Middle frontal gyrus (tissue), 1 donor: ENCODE measurements at regions not wholly inside any gene's neighbourhood (a gene's known extent, or its start where the extent isn't known, plus 50 kb on each side); places are given as distances from the start of the nearest gene placed in this dataset.
A peak's percentile ranks its signal among the peaks of the same experiment; 100 is the strongest.

Experiments
- DNase-seq: peaks from one replicate; pipeline ENCODE4 v3.0.0-alpha.2; 2015; ENCODE audit warnings: low spot score; ENCODE audit errors: extremely low spot score

GRCh38 chr13:79267560-79267959 lies 138.5 kb downstream of the RBM26 start:
- DNase-seq, result no peak

DNA sequence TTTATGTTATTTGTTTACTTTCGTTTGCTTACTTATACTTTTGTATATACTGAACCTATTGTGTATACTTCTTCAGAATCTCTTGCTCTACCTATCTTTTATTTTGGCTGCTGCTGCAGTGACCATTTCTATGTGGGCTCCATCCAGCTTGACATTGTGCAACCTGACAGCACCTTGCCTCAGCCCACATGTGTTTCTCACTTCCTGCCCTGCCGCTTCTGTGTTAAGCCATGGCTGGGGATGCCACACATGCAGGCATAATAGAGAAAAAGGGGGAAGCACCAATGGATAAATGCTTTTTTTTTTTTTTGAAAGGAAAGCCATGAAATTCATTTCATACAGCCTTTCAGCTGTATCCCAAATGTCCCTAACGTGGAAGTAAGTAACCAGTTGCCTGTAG lies 147.6 kb downstream of the RBM26 start:
- no peak for DNase-seq

DNA sequence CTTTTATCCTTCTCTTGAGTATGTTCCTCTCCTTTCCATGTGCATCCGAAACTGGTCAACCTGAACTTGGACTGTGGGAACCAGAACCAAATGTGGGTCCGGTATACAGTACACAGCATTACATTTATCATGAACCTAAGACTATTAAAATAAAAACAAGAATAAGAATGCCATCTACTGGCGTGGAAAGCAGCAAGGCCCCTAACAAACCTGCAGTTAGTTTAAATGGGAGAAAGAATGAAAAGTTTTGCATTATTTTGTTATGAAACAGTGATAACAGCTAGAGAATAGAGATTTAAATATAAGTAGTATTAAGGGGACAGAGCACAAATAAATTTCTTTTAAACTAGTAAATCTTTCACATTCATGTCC lies 159.5 kb downstream of the RBM26 start:
- DNase-seq, result no peak

GRCh38 chr13:79245937-79246577 lies 160.0 kb downstream of the RBM26 start:
- DNase-seq, result no peak

GRCh38 chr13:79241697-79242096 lies 164.4 kb downstream of the RBM26 start:
- no peak for DNase-seq

DNA sequence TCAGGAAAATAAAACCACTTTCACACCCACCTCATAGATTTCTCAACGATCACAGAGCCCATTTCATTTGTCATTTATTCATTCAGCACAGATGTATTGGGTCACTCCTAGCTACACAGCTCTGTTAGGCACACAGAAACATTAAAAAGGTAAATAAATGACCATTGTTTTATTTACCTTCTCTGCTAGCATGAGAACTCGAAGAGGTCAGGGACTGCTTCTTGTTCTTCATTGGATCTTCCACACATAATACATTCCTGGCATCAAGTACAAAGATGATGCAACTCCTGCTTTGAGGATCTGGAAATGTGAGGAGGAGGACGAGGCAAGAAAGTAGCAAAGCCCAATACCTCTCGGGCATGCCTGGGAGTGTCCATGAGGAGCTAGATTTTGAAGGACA lies 168.1 kb downstream of the RBM26 start:
- DNase-seq, result no peak

GRCh38 chr13:79231887-79232286 lies 174.2 kb downstream of the RBM26 start:
- no peak for DNase-seq

DNA sequence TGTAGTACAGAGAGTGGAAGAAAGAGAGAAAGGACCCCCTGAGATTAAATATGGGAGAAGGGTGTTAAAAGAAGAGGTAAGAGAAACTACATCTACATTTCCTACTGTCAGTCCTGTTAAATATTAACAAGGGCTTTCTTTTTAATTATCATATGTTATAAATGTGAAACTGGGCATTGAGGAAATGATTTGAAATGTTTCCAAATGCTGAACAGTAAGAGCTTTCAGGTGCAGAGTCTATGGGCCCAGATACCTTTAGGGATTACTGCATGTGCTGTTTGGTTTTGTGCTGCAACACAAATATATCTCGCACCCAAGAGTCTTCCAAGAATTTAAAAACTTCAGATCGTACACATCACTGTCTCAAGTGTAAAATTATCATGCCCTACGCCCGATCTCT lies 176.3 kb downstream of the RBM26 start:
- no peak for DNase-seq

GRCh38 chr13:79228972-79229371 lies 177.1 kb downstream of the RBM26 start:
- no peak for DNase-seq

GRCh38 chr13:79227418-79227817 lies 178.6 kb downstream of the RBM26 start:
- DNase-seq, result no peak

DNA sequence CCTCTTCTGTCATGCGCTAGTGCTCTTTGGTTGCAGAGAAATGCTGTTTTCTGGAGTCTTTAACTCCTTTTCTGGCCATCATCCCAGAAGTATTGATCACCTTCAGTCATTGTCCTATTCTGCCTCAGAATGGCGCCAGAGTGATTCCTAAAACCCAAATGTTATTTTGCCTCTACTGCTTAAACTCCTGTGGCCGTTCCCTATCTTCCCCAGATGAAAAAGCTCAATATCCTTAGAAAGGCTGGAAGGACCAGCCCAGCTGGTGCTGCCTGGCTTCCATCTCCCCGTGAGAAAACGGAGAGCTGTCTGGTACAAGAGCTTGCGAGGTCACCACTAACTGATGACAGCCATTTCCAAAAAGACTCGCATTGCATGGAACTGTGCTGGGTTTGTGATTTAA lies 179.1 kb downstream of the RBM26 start:
- no peak for DNase-seq

DNA sequence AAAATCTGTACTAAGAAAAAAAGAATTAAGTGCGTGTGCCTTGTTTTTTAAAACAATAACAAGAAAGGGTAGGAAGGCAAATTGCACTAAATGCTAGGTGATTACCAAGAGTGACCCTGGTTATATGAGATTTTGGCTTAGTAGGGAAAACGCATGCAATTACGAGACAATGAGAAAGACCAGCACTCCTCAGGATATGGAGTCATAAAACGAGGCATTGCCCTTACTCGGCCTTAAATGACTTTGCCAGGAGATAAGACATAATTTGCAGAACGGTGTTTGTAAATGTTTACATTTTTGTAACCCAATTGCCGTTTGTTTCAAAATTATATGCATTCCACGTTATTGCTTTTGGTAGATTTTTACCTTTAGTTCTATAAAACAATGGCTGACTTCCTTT lies 179.8 kb downstream of the RBM26 start:
- DNase-seq, result no peak

- DNase-seq, result peak; percentile 9
Measured at GRCh38 chr13:79225487-79226232, 180.4 kb downstream of the RBM26 start.

DNA sequence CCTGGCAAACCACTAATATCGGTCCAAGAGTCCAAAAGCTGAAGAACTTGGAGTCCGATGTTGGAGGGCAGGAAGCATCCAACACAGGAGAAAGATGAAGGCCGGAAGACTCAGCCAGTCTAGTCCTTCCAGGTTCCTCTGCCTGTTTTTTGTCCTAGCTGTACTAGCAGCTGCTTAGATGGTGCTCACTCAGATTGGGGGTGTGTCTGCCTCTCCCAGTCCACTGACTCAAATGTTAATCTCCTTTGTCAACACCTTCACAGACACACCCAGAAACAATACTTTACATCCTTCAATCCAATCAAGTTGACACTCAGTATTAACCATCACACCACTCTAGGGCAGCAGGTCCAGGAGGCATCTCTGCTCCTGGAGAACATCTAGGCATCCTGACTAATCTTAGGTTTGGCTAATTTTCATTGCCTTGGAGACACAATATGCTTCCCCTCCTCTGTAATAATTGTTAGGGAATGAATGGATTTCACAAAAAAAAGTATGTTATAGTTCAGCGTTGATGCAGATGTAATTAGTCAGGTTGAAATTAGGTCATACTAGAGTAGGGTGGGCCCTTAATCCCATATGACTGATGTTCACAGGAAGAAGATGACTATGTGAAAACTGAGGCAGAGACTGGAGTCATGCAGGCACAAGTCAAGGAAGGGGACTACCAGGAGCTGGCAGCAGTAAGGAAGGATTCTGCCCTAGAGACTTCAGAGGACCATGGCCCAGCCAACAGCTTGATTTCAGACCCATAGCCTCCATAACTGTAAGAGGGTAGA lies 183.4 kb downstream of the RBM26 start:
- DNase-seq, result no peak

- DNase-seq, result no peak
Measured at GRCh38 chr13:79212064-79212619, 193.9 kb downstream of the RBM26 start.

GRCh38 chr13:79211377-79211776 lies 194.7 kb downstream of the RBM26 start:
- no peak for DNase-seq

DNA sequence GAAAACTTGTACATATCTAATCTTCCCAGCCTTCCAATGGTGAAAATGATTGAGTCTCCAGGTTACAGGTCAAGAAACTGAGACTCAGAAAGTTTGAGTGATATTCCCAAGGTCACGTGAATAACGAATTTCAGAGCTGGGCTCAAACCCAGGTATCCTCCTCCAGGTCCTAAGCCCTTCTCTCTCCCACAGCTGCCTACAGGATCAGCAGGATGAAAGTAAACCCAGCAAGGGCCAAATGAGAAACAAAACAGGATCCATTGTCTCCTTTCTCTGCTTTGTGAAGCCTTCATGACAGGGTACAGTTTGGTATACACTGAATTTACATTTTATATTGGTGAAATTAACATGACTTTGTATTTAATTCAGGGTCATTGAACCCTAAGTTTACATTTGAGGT lies 208.1 kb downstream of the RBM26 start:
- no peak for DNase-seq

GRCh38 chr13:79196843-79197242 lies 209.2 kb downstream of the RBM26 start:
- DNase-seq, result no peak

DNA sequence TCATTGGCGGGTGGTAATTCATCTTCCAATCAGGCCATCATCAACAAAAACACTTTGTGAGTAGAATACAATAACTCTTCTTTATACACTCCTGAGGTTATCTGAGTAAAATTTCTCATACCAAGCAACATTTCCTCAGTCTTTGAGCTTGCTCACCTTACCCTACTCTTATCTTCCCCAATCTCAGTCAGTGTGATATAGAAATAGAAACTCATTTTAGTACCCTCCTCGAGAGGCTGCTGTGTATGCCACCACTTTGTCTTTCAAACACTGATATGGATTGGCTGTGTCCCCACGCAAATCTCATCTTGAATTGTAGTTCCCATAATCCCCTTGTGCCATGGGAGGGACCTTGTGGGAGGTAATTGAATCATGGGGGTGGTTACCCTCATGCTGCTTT lies 209.7 kb downstream of the RBM26 start:
- DNase-seq, result no peak

GRCh38 chr13:79194727-79195126 lies 211.3 kb downstream of the RBM26 start:
- DNase-seq, result no peak

- no peak for DNase-seq
Measured at GRCh38 chr13:79194272-79194671, 211.8 kb downstream of the RBM26 start.

DNA sequence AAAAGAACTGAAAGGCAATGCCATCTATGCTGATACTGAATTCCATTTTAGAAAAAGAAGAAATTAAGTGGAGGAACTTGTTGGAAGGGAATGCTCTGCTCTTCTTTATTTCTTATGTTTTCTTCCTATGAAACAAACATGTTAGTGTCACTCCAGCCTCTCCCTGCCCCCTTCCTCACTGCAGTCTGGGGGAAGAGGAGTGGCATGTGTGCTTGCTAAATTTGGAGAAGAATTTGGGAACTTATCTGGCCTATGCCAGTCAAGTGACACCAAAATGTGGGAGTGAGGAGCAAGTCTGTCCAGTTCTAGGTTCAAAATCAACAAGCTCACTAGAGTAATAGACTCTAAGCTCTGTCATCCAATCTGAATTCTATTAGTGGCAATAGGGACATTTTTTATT lies 214.6 kb downstream of the RBM26 start:
- DNase-seq, result no peak
